ENCODE measurements at regions not wholly inside any gene's neighbourhood (a gene's known extent, or its start where the extent isn't known, plus 50 kb on each side); places are given as distances from the start of the nearest gene placed in this dataset.

DNA sequence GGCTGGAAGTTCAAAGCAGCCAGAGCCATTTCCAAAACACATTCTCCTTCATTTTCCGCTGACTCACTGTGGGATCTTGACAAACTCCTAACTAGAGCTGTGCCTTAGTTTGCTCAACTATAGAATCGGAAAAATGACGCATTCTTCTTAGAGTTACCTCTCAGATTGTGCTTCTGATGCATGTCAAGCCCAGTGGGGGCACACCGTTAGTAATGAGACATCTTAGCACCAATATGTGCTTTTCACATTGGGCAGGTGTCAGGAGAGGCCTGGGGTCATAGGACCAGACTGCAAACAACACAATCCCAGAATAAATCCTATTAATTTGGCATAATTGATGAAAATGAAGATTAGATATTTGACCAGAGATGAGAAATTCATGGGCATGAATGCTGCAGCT is 71.3 kb upstream of the UBE3A start:
- Histone ChIP-seq H3K4me3 (ENCODE audit: insufficient read depth, low read depth, low read length) (no peak overlapping the region), H3K4me2 (ENCODE audit: low read length) (no peak overlapping the region), H3K79me2 (ENCODE audit: insufficient read depth, low read length) (no peaks in the 10 kb centered on the region), H3K9ac (ENCODE audit: low read length) (no peak overlapping the region), H3K27ac (ENCODE audit: low read depth, low read length) (no peak overlapping the region), H3K27me3 (ENCODE audit: insufficient read depth, low read length) (no peaks in the 10 kb centered on the region), H2AFZ (ENCODE audit: low read depth, low read length) (no peak overlapping the region), H3K9me3 (ENCODE audit: insufficient read depth, low read depth, low read length) (no peaks in the 10 kb centered on the region), H4K20me1 (ENCODE audit: insufficient read depth, low read length) (no peaks in the 10 kb centered on the region), H3K4me1 (ENCODE audit: insufficient read depth, low read length) (no peaks in the 10 kb centered on the region), H3K36me3 (ENCODE audit: insufficient read depth, low read length) (no peaks in the 10 kb centered on the region)
- H3K27ac Mint-ChIP-seq (ENCODE audit: unreplicated experiment) = peak overlapping the region; percentile 1
- no peak for FAIRE-seq
- H3K27me3 Mint-ChIP-seq (ENCODE audit: low read depth, unreplicated experiment) = no peaks in the 10 kb centered on the region
- no peaks in the 10 kb centered on the region for H3K36me3 Mint-ChIP-seq (ENCODE audit: low read depth, unreplicated experiment)
- no peak overlapping the region for H3K4me3 Mint-ChIP-seq (ENCODE audit: unreplicated experiment)
- TF ChIP-seq, protein P1, sequence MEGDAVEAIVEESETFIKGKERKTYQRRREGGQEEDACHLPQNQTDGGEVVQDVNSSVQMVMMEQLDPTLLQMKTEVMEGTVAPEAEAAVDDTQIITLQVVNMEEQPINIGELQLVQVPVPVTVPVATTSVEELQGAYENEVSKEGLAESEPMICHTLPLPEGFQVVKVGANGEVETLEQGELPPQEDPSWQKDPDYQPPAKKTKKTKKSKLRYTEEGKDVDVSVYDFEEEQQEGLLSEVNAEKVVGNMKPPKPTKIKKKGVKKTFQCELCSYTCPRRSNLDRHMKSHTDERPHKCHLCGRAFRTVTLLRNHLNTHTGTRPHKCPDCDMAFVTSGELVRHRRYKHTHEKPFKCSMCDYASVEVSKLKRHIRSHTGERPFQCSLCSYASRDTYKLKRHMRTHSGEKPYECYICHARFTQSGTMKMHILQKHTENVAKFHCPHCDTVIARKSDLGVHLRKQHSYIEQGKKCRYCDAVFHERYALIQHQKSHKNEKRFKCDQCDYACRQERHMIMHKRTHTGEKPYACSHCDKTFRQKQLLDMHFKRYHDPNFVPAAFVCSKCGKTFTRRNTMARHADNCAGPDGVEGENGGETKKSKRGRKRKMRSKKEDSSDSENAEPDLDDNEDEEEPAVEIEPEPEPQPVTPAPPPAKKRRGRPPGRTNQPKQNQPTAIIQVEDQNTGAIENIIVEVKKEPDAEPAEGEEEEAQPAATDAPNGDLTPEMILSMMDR (IDR thresholded peaks at IDR 0.05; ENCODE audit: insufficient read depth, low read depth, low read length) = no peak
- TF ChIP-seq EZH2 (IDR thresholded peaks at IDR 0.05; ENCODE audit: insufficient read depth, low read length) = no peak
- DNase-seq (ENCODE audit: low read depth) = peak; percentile 8
- peaks cover 14% of the 10 kb centered on the region for H3K4me1 Mint-ChIP-seq (ENCODE audit: low read depth, unreplicated experiment)
- peaks cover 3% of the 10 kb centered on the region for H3K9me3 Mint-ChIP-seq (ENCODE audit: unreplicated experiment)

DNA sequence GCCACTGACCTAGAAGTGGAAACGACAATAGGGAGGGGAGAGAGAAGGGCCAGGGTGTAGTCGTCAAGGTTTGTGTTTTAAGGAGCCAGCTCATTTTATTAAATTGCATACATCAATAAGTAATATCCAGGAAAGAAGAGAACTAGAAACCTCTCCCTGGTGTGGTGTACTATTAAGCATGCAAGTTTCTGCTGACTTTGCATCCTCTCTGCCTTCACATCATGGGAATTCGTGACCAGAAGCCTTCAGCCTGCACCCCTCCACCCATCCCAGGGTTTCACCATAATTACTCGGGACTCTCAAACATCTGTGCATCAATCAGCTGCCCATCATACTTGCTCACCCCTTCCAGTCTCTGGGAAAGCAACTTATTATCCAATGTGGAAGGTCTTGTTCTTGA is 70.9 kb upstream of the UBE3A start:
- no peaks in the 10 kb centered on the region for H3K27me3 Mint-ChIP-seq (ENCODE audit: low read depth, unreplicated experiment)
- FAIRE-seq (no peak), DNase-seq (ENCODE audit: low read depth) (no peak)
- H3K4me3 Mint-ChIP-seq (ENCODE audit: unreplicated experiment) = peak overlapping the region; percentile 6
- H3K4me3 ChIP-seq (ENCODE audit: insufficient read depth, low read depth, low read length) = no peak overlapping the region
- no peak overlapping the region for H3K4me2 ChIP-seq (ENCODE audit: low read length)
- peak overlapping the region; percentile 28 for H3K27ac Mint-ChIP-seq (ENCODE audit: unreplicated experiment)
- no peak overlapping the region for H3K9ac ChIP-seq (ENCODE audit: low read length)
- H3K4me1 Mint-ChIP-seq (ENCODE audit: low read depth, unreplicated experiment) = peaks cover 16% of the 10 kb centered on the region
- H2AFZ ChIP-seq (ENCODE audit: low read depth, low read length) = no peak overlapping the region
- H3K9me3 ChIP-seq (ENCODE audit: insufficient read depth, low read depth, low read length) = no peaks in the 10 kb centered on the region
- H3K4me1 ChIP-seq (ENCODE audit: insufficient read depth, low read length) = peaks cover 1% of the 10 kb centered on the region
- H3K79me2 ChIP-seq (ENCODE audit: insufficient read depth, low read length) = no peaks in the 10 kb centered on the region
- no peak overlapping the region for H3K27ac ChIP-seq (ENCODE audit: low read depth, low read length)
- H3K9me3 Mint-ChIP-seq (ENCODE audit: unreplicated experiment) = peaks cover 3% of the 10 kb centered on the region
- no peaks in the 10 kb centered on the region for H3K36me3 Mint-ChIP-seq (ENCODE audit: low read depth, unreplicated experiment)
- H3K27me3 ChIP-seq (ENCODE audit: insufficient read depth, low read length) = no peaks in the 10 kb centered on the region
- no peaks in the 10 kb centered on the region for H3K36me3 ChIP-seq (ENCODE audit: insufficient read depth, low read length)
- no peaks in the 10 kb centered on the region for H4K20me1 ChIP-seq (ENCODE audit: insufficient read depth, low read length)
- TF ChIP-seq, protein P1 (IDR thresholded peaks at IDR 0.05; ENCODE audit: insufficient read depth, low read depth, low read length) = no peak
- TF ChIP-seq EZH2 (IDR thresholded peaks at IDR 0.05; ENCODE audit: insufficient read depth, low read length) = no peak

DNA sequence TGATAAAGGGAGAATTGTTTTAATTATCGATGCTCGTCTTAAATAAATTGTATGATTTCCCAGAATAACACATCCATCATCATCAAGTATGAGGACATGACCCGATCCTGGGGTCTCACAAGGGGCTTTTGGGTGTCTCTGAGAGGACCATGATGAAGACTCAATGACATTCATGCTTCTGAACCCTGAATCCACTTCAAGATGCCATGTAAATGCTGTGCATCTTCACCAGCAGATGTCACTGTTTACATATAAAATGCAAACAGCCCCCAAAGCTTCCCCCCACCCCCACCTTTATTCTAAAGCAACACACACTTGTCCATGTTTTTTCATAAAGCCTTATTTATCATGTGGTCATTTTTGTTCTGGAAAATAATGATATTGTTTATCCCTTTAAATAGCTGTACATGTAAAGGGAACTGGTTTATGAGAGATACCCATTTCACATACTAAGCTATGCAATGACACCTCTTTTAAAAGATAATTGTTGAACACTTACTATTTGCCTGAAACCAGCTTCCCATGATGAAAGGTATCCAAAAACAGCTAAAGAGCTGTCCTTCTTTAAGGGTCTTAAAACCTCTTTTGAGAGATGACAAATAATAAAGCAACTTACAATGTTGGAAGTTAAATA is 69.7 kb upstream of the UBE3A start:
- H3K9me3 ChIP-seq (ENCODE audit: insufficient read depth, low read depth, low read length) = no peaks in the 10 kb centered on the region
- no peak overlapping the region for H3K27ac Mint-ChIP-seq (ENCODE audit: unreplicated experiment)
- peak; percentile 24 for DNase-seq (ENCODE audit: low read depth)

More for the DNA sequence above, 69.7 kb upstream of the UBE3A start:
- Histone ChIP-seq H3K27me3 (ENCODE audit: insufficient read depth, low read length) (no peaks in the 10 kb centered on the region), H2AFZ (ENCODE audit: low read depth, low read length) (no peak overlapping the region), H3K79me2 (ENCODE audit: insufficient read depth, low read length) (no peaks in the 10 kb centered on the region), H3K4me2 (ENCODE audit: low read length) (no peak overlapping the region), H3K27ac (ENCODE audit: low read depth, low read length) (no peak overlapping the region), H3K4me1 (ENCODE audit: insufficient read depth, low read length) (peaks cover 11% of the 10 kb centered on the region), H3K4me3 (ENCODE audit: insufficient read depth, low read depth, low read length) (no peak overlapping the region), H4K20me1 (ENCODE audit: insufficient read depth, low read length) (no peaks in the 10 kb centered on the region), H3K9ac (ENCODE audit: low read length) (no peak overlapping the region), H3K36me3 (ENCODE audit: insufficient read depth, low read length) (no peaks in the 10 kb centered on the region)
- no peaks in the 10 kb centered on the region for H3K27me3 Mint-ChIP-seq (ENCODE audit: low read depth, unreplicated experiment)
- TF ChIP-seq, protein P1 (IDR thresholded peaks at IDR 0.05; ENCODE audit: insufficient read depth, low read depth, low read length) = peak; percentile 91
- TF ChIP-seq EZH2 (IDR thresholded peaks at IDR 0.05; ENCODE audit: insufficient read depth, low read length) = no peak
- peak; percentile 93 for FAIRE-seq
- H3K4me1 Mint-ChIP-seq (ENCODE audit: low read depth, unreplicated experiment) = peaks cover 29% of the 10 kb centered on the region
- H3K9me3 Mint-ChIP-seq (ENCODE audit: unreplicated experiment) = peaks cover 9% of the 10 kb centered on the region
- no peak overlapping the region for H3K4me3 Mint-ChIP-seq (ENCODE audit: unreplicated experiment)
- H3K36me3 Mint-ChIP-seq (ENCODE audit: low read depth, unreplicated experiment) = no peaks in the 10 kb centered on the region

Measured in astrocyte (in vitro differentiated cells and primary cell).